Keratinocyte (primary cell): ENCODE measurements at regions not wholly inside any gene's neighbourhood (a gene's known extent, or its start where the extent isn't known, plus 50 kb on each side); places are given as distances from the start of the nearest gene placed in this dataset.
"Not testable (repeated sequence)": the region's sequence is repeated elsewhere in the genome, so short reads cannot be mapped to it uniquely, and the experiment has no call there.

Experiments used
- DNase-seq: peaks from one replicate; pipeline ENCODE4 v3.0.0-alpha.2; 2011; ENCODE audit warnings: low read depth, missing footprints, low spot score
- FAIRE-seq: peaks from 2 replicates; lab custom pipeline; 2011; peaks lifted over from hg19 to GRCh38; lab: Jason Lieb, UNC
- H2AFZ ChIP-seq: 2 replicates; pipeline ENCODE4 v1.6.0; 2012; ENCODE audit warnings: low read length, control low read depth, inconsistent platforms; ENCODE audit not compliant: control insufficient read depth
- H3K27ac ChIP-seq: 2 replicates; pipeline ENCODE4 v1.5.1; 2011; ENCODE audit warnings: low read length; ENCODE audit not compliant: control insufficient read depth, insufficient read depth
- H3K27me3 ChIP-seq: 3 replicates; pipeline ENCODE4 v1.6.0; 2011; ENCODE audit warnings: low read length; ENCODE audit not compliant: control insufficient read depth, insufficient read depth; ENCODE audit errors: extremely low read depth
- H3K36me3 ChIP-seq, 2 experiments: 2 replicates in 1 of 2; 3 replicates in 1 of 2; pipeline ENCODE4 v1.5.1; 2011; ENCODE audit warnings: low read length in 2 of 2, mild to moderate bottlenecking in 1 of 2; ENCODE audit not compliant: control insufficient read depth in 2 of 2, insufficient read depth in 2 of 2; ENCODE audit errors: extremely low read depth in 1 of 2
- H3K4me1 ChIP-seq: 3 replicates; pipeline ENCODE4 v1.5.1; 2011; ENCODE audit warnings: low read length; ENCODE audit not compliant: control insufficient read depth, insufficient read depth; ENCODE audit errors: extremely low read depth
- H3K4me2 ChIP-seq: 3 replicates; pipeline ENCODE4 v1.6.0; 2011; ENCODE audit warnings: low read depth, low read length; ENCODE audit not compliant: control insufficient read depth, insufficient read depth; ENCODE audit errors: extremely low read depth
- H3K4me3 ChIP-seq, 3 experiments: fragments of 200-600 bp in 1 of 3; sonication (generic) in 1 of 3; 2 replicates in 2 of 3; 3 replicates in 1 of 3; pipeline ENCODE4 v1.5.1; 2011 to 2016; ENCODE audit warnings: low read length in 3 of 3, mild to moderate bottlenecking in 3 of 3, control low read depth in 2 of 3, inconsistent platforms in 1 of 3, low read depth in 1 of 3, mixed read lengths in 1 of 3, mixed run types in 1 of 3, moderate library complexity in 1 of 3; ENCODE audit not compliant: control insufficient read depth in 2 of 3, insufficient read depth in 2 of 3; ENCODE audit errors: extremely low read depth in 1 of 3
- H3K79me2 ChIP-seq: 2 replicates; pipeline ENCODE4 v1.6.0; 2012; ENCODE audit warnings: low read length; ENCODE audit not compliant: control insufficient read depth, insufficient read depth
- H3K9ac ChIP-seq: 3 replicates; pipeline ENCODE4 v1.6.0; 2011; ENCODE audit warnings: low read length; ENCODE audit not compliant: control insufficient read depth, insufficient read depth; ENCODE audit errors: extremely low read depth
- H3K9me1 ChIP-seq: 3 replicates; pipeline ENCODE4 v1.6.0; 2011; ENCODE audit warnings: low read length; ENCODE audit not compliant: control insufficient read depth, insufficient read depth; ENCODE audit errors: extremely low read depth
- H3K9me3 ChIP-seq: 2 replicates; pipeline ENCODE4 v1.5.1; 2012; ENCODE audit warnings: low read depth, low read length; ENCODE audit not compliant: control insufficient read depth
- H4K20me1 ChIP-seq: 3 replicates; pipeline ENCODE4 v1.6.0; 2011; ENCODE audit warnings: low read length; ENCODE audit not compliant: control insufficient read depth, insufficient read depth; ENCODE audit errors: extremely low read depth
- CTCF ChIP-seq, 3 experiments: IDR thresholded peaks in 1 of 3; conservative IDR thresholded peaks in 1 of 3; optimal IDR thresholded peaks in 1 of 3; 2 replicates in 2 of 3; 3 replicates in 1 of 3; pipeline versions ENCODE3 to v1.5.1; 2011; ENCODE audit warnings: low read length in 3 of 3, mild to moderate bottlenecking in 3 of 3, moderate library complexity in 2 of 3, control low read depth in 1 of 3, inconsistent platforms in 1 of 3; ENCODE audit not compliant: insufficient read depth in 2 of 3; ENCODE audit errors: extremely low read depth in 1 of 3
- EZH2 ChIP-seq: IDR thresholded peaks from one replicate; pipeline ENCODE4 v1.6.1; 2012; ENCODE audit warnings: inconsistent platforms, mild to moderate bottlenecking, low read length, moderate library complexity
- dilution Hi-C: fragments of 300-500 bp; cut with MboI; formaldehyde crosslinking; loops from one replicate; pipeline ENCODE4 v1.7.0; 2020; ENCODE audit warnings: low sequenced_read_pairs; ENCODE audit not compliant: extremely low pct_ligation_motif_present

- Histone ChIP-seq H3K79me2 (no peaks in the 10 kb centered on the region), H4K20me1 (no peaks in the 10 kb centered on the region), H3K36me3 (no peaks in the 10 kb centered on the region), H3K4me3 (no peak overlapping the region), H3K27ac (no peak overlapping the region), H3K9me3 (no peaks in the 10 kb centered on the region), H2AFZ (no peak overlapping the region), H3K9me1 (no peaks in the 10 kb centered on the region), H3K4me1 (no peaks in the 10 kb centered on the region), H3K9ac (no peak overlapping the region), H3K27me3 (no peaks in the 10 kb centered on the region), H3K4me2 (no peak overlapping the region)
- DNase-seq = no peak
- TF ChIP-seq EZH2 (no peak), CTCF (optimal IDR thresholded peaks at IDR 0.05 in 1 of 3, IDR thresholded peaks at IDR 0.05 in 1 of 3, conservative IDR thresholded peaks at IDR 0.05 in 1 of 3; ENCODE audit: extremely low read depth in 1 of 3, insufficient read depth in 2 of 3, low read length in 3 of 3) (no peak)
- FAIRE-seq = no peak
- dilution Hi-C loops = no loop called here
These were observed 147.0 kb downstream of the TENT5A start for GRCh38 chr6:81605526-81605925.

GRCh38 chr6:81601918-81602317 lies 150.6 kb downstream of the TENT5A start:
- H3K9me1 ChIP-seq = no peaks in the 10 kb centered on the region
- DNase-seq = no peak

GRCh38 chr6:81600488-81600887 lies 152.0 kb downstream of the TENT5A start:
- H3K27ac ChIP-seq, H3K4me2 ChIP-seq, H3K9me3 ChIP-seq, dilution Hi-C loops, FAIRE-seq, H4K20me1 ChIP-seq, H3K79me2 ChIP-seq, H3K4me1 ChIP-seq, H3K36me3 ChIP-seq, H3K9me1 ChIP-seq, H3K9ac ChIP-seq, H2AFZ ChIP-seq, H3K27me3 ChIP-seq, H3K4me3 ChIP-seq, DNase-seq: not testable (repeated sequence)

More at GRCh38 chr6:81601918-81602317, 150.6 kb downstream of the TENT5A start:
- Histone ChIP-seq H3K79me2 (no peaks in the 10 kb centered on the region), H4K20me1 (no peaks in the 10 kb centered on the region), H3K9ac (no peak overlapping the region), H3K27ac (no peak overlapping the region), H3K4me1 (no peaks in the 10 kb centered on the region), H3K36me3 (no peaks in the 10 kb centered on the region), H3K9me3 (no peaks in the 10 kb centered on the region), H3K4me2 (no peak overlapping the region), H3K27me3 (no peaks in the 10 kb centered on the region), H3K4me3 (no peak overlapping the region), H2AFZ (no peak overlapping the region)
- dilution Hi-C loops = no loop called here
- no peak for FAIRE-seq
- TF ChIP-seq EZH2 (no peak), CTCF (optimal IDR thresholded peaks at IDR 0.05 in 1 of 3, IDR thresholded peaks at IDR 0.05 in 1 of 3, conservative IDR thresholded peaks at IDR 0.05 in 1 of 3; ENCODE audit: extremely low read depth in 1 of 3, insufficient read depth in 2 of 3, low read length in 3 of 3) (no peak)
